DOHH2 (cell line): ENCODE measurements at regions not wholly inside any gene's neighbourhood (a gene's known extent, or its start where the extent isn't known, plus 50 kb on each side); places are given as distances from the start of the nearest gene placed in this dataset.

Experiments
- EZH2phosphoT487 ChIP-seq: fragments of 200-600 bp; sonication (generic); IDR thresholded peaks from 2 replicates; pipeline ENCODE4 v1.6.1; 2017; ENCODE audit warnings: borderline replicate concordance, mild to moderate bottlenecking, antibody characterized with exemption, low read length, moderate library complexity, mixed read lengths
- TF ChIP-seq, protein P1 (sequence below): fragments of 200-600 bp; sonication (generic); IDR thresholded peaks from one replicate; pipeline ENCODE4 v1.5.1; 2014; ENCODE audit warnings: antibody characterized with exemption, mild to moderate bottlenecking, low read depth, low read length; ENCODE audit not compliant: poor library complexity, severe bottlenecking

DNA sequence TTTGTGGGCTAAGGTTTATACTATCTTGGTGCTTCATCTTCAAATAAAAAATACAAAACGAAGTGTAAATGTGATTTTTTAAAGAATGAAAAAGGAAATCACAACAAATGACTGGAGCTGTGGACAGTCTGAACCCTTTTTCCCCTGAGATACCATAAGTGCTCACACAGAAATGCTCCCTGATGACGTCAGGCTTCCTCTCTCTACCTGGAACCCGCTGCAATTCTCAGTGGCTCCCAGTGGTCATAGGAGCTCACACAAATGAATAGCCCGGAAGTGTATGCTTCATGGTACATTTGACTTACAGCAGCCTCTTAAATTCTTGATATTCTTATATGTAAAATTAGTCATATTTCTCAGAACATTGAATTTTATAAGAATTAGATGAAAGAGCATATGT lies 249.7 kb upstream of the GYPC start:
- TF ChIP-seq, protein P1, sequence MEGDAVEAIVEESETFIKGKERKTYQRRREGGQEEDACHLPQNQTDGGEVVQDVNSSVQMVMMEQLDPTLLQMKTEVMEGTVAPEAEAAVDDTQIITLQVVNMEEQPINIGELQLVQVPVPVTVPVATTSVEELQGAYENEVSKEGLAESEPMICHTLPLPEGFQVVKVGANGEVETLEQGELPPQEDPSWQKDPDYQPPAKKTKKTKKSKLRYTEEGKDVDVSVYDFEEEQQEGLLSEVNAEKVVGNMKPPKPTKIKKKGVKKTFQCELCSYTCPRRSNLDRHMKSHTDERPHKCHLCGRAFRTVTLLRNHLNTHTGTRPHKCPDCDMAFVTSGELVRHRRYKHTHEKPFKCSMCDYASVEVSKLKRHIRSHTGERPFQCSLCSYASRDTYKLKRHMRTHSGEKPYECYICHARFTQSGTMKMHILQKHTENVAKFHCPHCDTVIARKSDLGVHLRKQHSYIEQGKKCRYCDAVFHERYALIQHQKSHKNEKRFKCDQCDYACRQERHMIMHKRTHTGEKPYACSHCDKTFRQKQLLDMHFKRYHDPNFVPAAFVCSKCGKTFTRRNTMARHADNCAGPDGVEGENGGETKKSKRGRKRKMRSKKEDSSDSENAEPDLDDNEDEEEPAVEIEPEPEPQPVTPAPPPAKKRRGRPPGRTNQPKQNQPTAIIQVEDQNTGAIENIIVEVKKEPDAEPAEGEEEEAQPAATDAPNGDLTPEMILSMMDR: no peak
- TF ChIP-seq EZH2phosphoT487: no peak
